ENCODE measurements at regions not wholly inside any gene's neighbourhood (a gene's known extent, or its start where the extent isn't known, plus 50 kb on each side); places are given as distances from the start of the nearest gene placed in this dataset.
"Not testable (repeated sequence)": the region's sequence is repeated elsewhere in the genome, so short reads cannot be mapped to it uniquely, and the experiment has no call there.

DNA sequence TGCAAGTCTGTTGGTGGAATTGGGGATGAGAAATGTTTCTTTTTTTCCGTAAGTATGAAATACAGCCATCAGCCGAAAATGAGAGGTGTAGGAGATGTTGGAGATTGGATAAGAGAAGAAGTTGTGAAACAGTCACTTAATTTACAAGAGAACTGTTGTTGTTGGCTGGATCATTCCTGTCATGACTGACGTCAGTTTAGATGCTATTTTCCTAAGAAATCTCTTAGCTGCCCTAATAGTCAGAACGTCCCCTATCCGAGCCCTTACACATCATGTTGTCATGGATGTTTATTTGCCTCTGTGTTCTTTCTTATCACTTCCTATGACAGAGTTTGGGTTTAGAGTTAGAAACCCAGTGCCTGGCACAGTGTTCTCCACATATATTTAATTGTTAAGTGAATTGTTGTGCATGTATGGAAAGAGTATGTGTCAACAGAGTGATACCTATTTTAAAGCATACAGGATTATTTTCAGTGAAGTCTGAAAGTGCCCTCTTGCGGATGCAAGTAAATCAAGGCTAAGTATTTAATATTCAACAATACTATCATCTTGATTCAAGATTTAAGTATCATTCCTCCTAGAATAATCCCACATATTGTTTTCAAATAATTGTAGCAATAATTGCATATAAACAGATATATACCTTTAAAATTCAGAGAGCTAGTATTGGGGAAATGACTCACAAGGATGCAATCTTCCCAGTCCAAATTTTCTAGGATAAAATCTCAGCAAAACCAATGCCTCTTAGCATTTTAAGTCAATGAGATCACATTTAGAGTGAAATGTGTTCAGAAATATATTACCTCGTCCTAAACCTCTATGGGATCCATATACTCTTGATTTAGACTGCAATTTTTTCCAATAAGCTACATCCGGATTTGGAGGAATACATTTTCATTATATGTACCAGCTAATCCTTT is 309.9 kb upstream of the NOX3 start:
- DNase-seq (ENCODE audit: low read depth) = no peak

DNA sequence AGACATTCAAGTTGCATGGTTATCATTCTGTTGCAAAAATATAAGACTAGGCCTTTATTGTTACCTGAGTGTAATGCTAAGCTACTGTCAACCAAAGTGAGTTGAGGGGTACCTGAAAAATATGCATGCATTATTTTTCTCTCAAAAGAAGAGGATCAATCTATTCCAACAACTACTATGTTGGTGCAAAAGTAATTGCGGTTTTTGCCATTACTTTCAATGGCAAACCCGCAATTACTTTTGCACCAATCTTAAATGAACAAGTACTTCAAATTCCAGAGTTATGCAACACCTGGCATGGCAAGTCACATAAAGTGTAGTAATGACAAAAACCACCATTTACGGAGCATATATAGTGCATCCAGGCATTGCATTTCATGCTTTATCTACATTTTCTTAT is 307.0 kb upstream of the NOX3 start:
- DNase-seq (ENCODE audit: low read depth) = no peak

DNA sequence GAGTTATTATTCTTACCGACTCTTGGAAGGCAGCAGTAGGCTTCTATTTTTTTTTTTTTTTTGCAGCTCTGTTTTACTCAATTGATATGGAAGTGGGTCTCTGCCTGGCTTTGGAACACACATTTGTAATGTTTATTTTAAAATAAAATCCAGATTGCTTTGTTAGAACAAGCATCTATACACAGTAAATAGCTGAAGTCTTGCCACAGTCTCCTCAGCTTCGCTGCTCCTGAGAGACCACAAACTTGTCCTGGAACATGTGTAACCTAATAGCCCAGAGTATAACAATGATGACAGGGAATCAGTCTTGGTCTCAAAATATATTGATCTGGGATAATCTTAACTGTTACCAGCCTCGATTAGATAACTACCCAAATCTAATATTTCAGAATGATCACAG is 299.8 kb upstream of the NOX3 start:
- DNase-seq (ENCODE audit: low read depth) = no peak

- not testable (repeated sequence) for DNase-seq (ENCODE audit: low read depth)
These were observed 293.1 kb upstream of the NOX3 start for GRCh38 chr6:155748778-155749177.

DNA sequence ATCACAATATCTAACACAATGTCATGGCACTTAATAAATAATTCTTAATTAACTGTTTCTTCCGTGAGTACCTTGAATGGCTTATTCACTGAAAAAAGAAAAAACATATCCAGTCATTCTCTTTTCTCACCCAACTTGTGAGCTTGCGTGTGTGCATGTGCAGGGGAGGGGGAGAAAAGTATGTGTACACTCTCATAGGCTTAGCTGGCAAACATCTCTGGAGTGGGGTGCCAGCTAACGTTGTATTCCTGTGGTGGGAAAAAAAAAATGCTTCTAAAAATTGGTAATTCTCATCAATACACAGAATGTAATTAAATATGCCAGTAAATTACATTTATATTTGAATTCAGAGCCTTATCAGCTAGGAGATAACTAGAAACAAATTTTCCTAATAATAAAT is 291.9 kb upstream of the NOX3 start:
- no peak for DNase-seq (ENCODE audit: low read depth)

DNA sequence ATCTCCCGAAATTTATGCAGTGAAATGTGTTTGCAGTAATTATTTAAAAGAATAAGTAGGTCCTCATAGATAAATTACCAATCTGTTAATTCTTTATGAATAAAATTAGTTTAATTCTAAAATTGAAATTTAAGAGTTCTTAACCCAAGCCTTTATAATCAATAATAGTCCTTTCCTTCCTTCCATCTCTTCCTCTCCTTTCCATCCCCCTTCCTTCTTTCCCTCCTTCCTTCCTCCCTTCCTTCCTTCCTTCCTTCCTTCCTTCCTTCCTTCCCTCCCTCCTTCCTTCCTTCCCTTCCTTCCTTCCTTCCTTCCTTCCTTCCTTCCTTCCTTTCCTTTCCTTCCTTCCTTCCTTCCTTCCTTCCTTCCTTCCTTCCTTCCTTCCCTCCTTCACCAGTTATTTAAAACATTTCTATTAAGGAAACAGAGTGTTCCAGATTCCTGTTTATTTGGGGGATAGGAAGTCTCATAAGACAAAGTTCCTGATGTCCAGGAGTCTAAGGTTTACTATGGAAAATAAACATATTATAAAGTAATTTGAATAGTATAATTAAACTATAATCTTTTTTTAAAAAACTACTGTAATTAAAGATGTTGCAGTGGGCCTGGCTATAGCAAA is 285.3 kb upstream of the NOX3 start:
- DNase-seq (ENCODE audit: low read depth) = no peak

DNA sequence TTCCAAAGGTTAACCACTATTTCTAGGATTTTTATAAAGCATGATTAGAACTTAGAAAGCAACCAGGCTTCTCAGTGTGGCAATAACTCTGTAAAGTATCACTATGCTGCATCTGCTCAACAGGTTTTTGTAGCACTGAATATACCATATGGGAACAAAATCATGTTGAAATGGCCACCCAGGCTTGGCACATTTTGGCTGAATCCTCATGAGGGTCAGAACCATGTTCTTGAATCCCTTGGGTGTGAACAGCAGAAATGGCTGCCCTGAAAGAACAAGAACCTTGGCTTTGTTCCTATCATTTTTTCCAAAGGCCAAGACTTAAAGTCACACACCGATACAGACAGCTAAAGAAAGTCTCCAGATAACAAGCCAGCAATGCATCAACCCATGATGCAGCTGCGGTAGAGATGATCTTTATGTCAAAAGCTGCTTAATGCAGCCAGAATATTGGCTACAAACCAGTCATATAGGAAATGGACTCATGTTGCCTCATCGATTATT is 283.0 kb upstream of the NOX3 start:
- no peak for DNase-seq (ENCODE audit: low read depth)

GRCh38 chr6:155717374-155717773 is 261.7 kb upstream of the NOX3 start:
- DNase-seq (ENCODE audit: low read depth) = no peak

DNA sequence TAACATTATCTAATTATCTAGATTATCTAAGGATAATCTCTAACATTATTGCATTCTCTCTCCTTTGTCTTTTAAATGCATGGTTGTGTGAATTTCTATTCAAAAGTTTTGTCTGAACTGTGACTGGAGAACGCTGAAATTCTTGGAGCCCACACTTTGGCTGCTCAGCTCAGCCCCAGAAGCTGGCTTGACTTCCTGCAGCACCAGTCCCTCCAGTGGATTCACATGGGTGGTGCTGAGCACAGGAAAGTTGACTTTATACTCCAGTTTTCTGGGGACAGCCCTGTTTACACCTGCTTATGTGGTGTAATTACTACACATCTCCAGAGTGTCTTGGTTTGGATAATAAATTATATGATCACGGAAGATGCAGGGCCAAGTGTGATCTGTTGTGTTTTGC is 255.1 kb upstream of the NOX3 start:
- no peak for DNase-seq (ENCODE audit: low read depth)

DNA sequence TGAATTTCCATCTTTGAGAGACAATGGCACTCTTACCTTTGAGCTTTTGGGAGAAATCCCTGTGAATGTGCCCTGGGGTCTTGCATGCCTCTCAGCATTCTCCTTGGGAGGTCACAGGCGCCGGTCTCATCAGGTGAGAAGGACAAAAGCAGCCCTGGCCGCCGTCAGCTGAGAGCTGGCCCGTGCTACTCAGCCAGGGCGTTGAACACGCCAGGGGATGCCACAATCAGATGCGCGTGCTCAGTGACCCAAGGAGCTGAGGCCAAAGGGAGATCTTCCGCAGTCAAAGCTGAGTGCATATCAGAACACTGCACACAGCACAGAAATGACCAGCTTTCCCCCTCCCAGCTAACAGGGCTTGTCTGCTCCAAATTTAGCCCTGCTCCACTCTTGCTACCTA is 253.6 kb upstream of the NOX3 start:
- DNase-seq (ENCODE audit: low read depth) = no peak

GRCh38 chr6:155708100-155708499 is 252.5 kb upstream of the NOX3 start:
- no peak for DNase-seq (ENCODE audit: low read depth)

DNA sequence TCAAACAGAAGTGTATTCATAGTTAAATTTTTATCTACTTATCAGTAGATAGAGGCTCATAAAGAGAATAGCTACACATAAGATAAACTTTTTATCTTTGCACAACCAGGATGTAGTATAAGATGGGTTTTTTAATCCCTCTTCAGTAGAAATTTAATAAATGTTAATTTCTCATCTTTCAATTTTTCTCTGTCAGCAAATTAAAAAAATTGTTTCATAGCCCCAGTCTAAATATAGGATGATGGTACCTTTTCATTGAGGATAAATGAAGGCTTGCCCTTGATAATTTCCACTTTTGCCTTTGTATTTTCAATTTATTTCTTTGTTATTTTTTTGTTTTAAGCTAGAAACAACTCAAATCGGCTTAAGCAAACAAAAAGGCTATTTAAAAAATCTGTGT is 251.2 kb upstream of the NOX3 start:
- DNase-seq (ENCODE audit: low read depth) = no peak

DNA sequence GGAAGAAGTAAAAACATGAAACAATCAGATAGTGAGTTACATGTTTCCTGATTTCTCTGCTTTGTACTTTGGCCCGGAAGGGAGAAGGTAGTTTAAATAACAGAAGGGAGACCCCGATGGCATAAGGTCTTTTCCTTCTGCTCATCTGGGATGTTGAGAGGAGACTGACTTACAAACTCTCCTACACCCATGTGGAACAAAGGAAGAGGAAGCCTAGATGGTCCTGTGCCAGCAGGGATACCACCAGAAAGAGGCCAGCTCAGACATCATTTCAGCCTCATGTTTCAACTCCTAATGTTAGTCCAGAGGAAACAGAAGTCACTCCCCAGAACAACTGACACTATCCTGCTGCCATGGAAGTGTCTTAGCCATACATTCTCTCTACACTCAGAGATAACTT is 250.7 kb upstream of the NOX3 start:
- no peak for DNase-seq (ENCODE audit: low read depth)

DNA sequence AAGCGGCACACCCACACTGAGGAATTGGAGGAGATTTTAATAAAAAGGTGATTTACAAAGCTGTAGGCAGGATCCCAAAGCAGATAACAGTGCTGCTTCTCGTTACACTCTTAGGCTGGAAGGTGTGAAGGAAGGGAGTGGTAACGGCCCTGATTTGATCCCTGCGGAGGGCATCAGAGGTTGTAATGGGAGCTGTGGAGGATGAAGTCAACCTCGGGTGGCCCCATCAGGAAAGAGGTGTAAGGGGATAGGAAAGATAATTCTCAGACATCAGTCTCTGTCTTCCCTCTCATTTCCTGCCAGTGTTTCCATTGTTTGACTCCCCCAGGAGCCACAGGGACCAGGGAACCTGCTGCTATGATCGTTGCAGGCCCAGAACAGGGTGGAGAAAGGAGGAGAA is 245.7 kb upstream of the NOX3 start:
- DNase-seq (ENCODE audit: low read depth) = no peak

DNA sequence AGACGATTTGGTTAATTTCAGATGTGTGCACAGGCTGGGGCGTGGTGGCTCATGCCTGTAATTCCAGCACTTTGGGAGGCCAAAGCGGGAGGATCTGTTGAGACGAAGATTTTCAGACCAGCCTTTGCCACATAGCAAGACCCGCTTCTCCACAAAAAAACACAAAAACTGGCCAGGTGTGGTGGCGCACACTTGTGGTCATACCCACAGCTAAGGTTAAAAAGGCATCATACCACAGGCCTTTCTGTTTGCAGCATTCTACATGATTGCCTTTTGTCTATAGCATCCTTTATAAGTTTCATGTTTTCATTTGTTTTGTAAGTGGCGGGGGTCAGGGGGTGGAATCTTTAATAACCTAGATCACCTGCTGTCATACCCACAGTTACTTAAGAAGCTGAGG is 239.9 kb upstream of the NOX3 start:
- DNase-seq (ENCODE audit: low read depth) = no peak

- DNase-seq (ENCODE audit: low read depth) = no peak
These were observed 238.8 kb upstream of the NOX3 start for GRCh38 chr6:155694419-155694790.

- no peak for DNase-seq (ENCODE audit: low read depth)
These were observed 238.2 kb upstream of the NOX3 start for GRCh38 chr6:155693573-155694418.

- DNase-seq (ENCODE audit: low read depth) = no peak
These were observed 235.2 kb upstream of the NOX3 start for GRCh38 chr6:155690820-155691219.

DNA sequence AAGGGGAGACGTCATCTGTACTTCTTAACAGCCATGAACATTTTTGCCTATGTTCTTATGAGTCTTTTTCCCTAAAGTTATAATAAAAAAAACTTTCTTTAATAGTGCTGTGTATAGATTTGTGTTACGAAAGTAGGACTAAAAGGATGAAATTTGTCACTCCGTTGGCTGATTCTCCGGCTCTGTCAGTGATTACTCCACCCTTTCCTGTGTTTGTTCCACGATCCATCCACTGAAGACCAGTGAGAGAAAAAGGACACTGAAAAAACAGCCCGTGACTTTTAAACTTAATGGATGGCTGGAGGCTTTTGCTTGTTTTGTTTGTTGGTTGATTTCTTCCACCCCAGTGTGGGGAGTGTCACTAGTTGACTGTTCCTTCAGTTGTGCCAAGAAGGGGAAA is 232.0 kb upstream of the NOX3 start:
- no peak for DNase-seq (ENCODE audit: low read depth)

DNA sequence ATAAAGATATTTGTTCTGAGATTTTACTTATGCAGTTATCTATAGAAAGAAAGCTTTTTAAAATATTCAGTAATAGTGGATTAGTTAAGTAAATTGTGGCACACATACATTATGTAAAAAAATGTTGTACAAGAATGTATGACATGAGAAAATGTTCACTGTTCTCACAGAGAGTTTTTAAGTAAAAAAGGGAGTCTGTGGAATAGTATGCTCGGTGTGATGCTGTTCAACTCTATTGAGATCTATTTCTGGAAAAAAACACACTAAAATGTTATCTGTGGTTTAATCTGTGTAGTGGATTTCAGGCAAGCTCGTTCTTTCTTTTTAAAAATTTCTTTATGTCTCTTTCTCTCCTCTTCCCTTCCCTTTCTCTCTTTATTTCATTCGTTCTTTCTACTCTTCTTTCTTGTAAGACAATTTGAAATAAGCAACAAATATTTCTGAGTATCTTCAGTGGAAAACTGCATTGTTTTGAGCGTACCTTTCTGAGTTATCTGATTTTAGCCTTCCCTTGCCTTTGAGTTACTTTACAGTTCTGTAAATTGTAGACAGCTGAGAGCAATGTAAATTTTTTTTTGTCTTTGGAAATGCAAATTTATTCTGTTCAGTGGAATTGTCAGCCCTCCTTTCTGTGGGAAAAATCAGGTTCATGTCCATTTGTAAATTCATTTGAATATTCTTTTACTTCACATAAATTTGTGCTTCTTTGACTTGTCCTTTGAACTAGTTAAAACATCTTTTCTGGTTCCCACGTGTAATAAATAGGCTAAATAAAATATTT is 229.0 kb upstream of the NOX3 start:
- DNase-seq (ENCODE audit: low read depth) = no peak

DNA sequence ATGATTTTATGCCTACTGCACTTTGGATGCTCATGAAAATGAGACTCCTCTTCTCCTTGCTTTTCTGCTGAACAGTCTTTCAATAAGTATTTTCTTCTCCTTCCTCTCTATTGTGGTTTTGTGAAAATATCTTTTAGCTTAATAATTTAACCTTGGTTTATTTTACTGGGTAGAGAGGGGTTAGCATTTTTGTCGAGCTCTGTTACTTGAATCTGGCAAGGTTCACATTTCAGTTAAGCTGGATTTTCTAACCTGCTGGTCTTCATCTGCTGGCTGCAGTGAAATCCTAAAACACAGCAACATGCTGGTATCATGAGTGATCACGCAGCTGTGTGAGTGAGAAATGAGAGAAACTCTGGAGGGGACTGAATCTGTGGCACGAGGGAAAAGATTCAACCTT is 222.7 kb upstream of the NOX3 start:
- no peak for DNase-seq (ENCODE audit: low read depth)

GRCh38 chr6:155676346-155676745 is 220.7 kb upstream of the NOX3 start:
- no peak for DNase-seq (ENCODE audit: low read depth)

Data from non-pigmented ciliary epithelial cell (primary cell).